ENCODE measurements at regions not wholly inside any gene's neighbourhood (a gene's known extent, or its start where the extent isn't known, plus 50 kb on each side); places are given as distances from the start of the nearest gene placed in this dataset.

DNA sequence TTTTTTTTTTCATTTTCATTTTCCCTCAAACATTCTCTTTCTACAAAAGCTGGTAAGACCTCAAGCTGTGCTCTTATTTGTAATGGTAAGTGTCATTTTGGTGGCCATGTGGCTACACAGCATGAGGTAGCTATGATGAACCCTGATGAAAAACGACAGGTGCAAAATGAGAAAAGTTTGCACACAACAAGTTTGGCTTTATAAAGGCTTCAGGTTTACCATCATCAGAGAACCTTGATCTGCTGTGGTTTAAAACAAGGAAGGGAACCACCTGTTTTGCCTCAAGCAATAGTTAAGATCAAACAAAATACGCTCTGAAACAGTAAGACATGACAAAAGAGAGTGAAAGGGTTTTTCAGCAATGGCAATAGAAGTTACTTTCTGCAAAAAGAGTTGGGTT is 1124.6 kb upstream of the ACO1 start:
- Histone ChIP-seq H3K4me1 (ENCODE audit: control insufficient read depth in 1 of 2, insufficient read depth in 2 of 2, low read length in 2 of 2) (no peaks in the 10 kb centered on the region), H3K9me2 (ENCODE audit: insufficient read depth) (no peaks in the 10 kb centered on the region), H3K9me3 (ENCODE audit: control insufficient read depth in 1 of 2, insufficient read depth in 1 of 2, low read depth in 1 of 2, low read length in 2 of 2) (no peaks in the 10 kb centered on the region), H4K20me1 (ENCODE audit: insufficient read depth) (no peaks in the 10 kb centered on the region), H3K36me3 (ENCODE audit: control insufficient read depth in 1 of 2, insufficient read depth in 2 of 2, low read length in 2 of 2) (no peaks in the 10 kb centered on the region), H3K9ac (ENCODE audit: low read length) (no peak overlapping the region), H3K79me2 (ENCODE audit: insufficient read depth, low read length) (no peaks in the 10 kb centered on the region), H2AFZ (ENCODE audit: low read depth, low read length, poor library complexity, severe bottlenecking) (no peak overlapping the region), H3K27me3 (ENCODE audit: insufficient read depth, low read length) (no peaks in the 10 kb centered on the region), H3K4me3 (replicated peaks in 1 of 2; ENCODE audit: low read depth in 1 of 2, low read length in 2 of 2) (no peak overlapping the region), H3K4me2 (ENCODE audit: low read length) (no peak overlapping the region), H3K27ac (ENCODE audit: low read depth, low read length) (no peak overlapping the region)
- ChIA-PET CTCF (no interaction called here), RAD21 (ENCODE audit: low non-redundant PET in 1 of 2, low total read pairs in 2 of 2, uncharacterized antibody in 2 of 2, unreplicated experiment in 2 of 2) (no interaction called here), POLR2A (no interaction called here)
- no peak for DNase-seq (ENCODE audit: low read depth, low spot score)
- BruUV-seq (replicated peaks), result no TSS peak
- ATAC-seq, result no peak
- intact Hi-C loops (cut with micrococcal nuclease), result no loop called here
- TF ChIP-seq SIN3A (IDR thresholded peaks at IDR 0.05; ENCODE audit: low read depth) (no peak), POLR2A (IDR thresholded peaks at IDR 0.05; ENCODE audit: borderline replicate concordance, extremely low read depth, insufficient read depth, insufficient read length) (no peak), REST (IDR thresholded peaks at IDR 0.05; ENCODE audit: low read depth) (no peak), SRF (IDR thresholded peaks at IDR 0.05; ENCODE audit: low read depth) (no peak), ATF3 (IDR thresholded peaks at IDR 0.05) (no peak), MAX (IDR thresholded peaks at IDR 0.05) (no peak), FOSL1 (IDR thresholded peaks at IDR 0.05; ENCODE audit: low read depth) (no peak), SP1 (IDR thresholded peaks at IDR 0.05; ENCODE audit: low read depth) (no peak), TCF7L2 (IDR thresholded peaks at IDR 0.05; ENCODE audit: borderline replicate concordance, extremely low read depth, insufficient read depth, insufficient read length) (no peak), JUND (IDR thresholded peaks at IDR 0.05) (no peak), EZH2phosphoT487 (IDR thresholded peaks at IDR 0.05; ENCODE audit: borderline replicate concordance) (no peak), CEBPB (IDR thresholded peaks at IDR 0.05; ENCODE audit: low read depth) (no peak), CBX3 (IDR thresholded peaks at IDR 0.05; ENCODE audit: low read depth) (no peak), RAD21 (IDR thresholded peaks at IDR 0.05; ENCODE audit: low read depth) (no peak), EZH2 (IDR thresholded peaks at IDR 0.05) (no peak), EGR1 (IDR thresholded peaks at IDR 0.05; ENCODE audit: low read depth) (no peak)
- TF ChIP-seq, protein P1, sequence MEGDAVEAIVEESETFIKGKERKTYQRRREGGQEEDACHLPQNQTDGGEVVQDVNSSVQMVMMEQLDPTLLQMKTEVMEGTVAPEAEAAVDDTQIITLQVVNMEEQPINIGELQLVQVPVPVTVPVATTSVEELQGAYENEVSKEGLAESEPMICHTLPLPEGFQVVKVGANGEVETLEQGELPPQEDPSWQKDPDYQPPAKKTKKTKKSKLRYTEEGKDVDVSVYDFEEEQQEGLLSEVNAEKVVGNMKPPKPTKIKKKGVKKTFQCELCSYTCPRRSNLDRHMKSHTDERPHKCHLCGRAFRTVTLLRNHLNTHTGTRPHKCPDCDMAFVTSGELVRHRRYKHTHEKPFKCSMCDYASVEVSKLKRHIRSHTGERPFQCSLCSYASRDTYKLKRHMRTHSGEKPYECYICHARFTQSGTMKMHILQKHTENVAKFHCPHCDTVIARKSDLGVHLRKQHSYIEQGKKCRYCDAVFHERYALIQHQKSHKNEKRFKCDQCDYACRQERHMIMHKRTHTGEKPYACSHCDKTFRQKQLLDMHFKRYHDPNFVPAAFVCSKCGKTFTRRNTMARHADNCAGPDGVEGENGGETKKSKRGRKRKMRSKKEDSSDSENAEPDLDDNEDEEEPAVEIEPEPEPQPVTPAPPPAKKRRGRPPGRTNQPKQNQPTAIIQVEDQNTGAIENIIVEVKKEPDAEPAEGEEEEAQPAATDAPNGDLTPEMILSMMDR (IDR thresholded peaks at IDR 0.05 in 2 of 3, conservative IDR thresholded peaks at IDR 0.05 in 1 of 3; ENCODE audit: borderline replicate concordance in 1 of 3, insufficient read depth in 1 of 3, low read depth in 2 of 3, low read length in 2 of 3), result no peak
